ENCODE measurements at regions not wholly inside any gene's neighbourhood (a gene's known extent, or its start where the extent isn't known, plus 50 kb on each side); places are given as distances from the start of the nearest gene placed in this dataset.
A peak's percentile ranks its signal among the peaks of the same experiment; 100 is the strongest.

- Histone ChIP-seq H2AFZ (ENCODE audit: low read depth) (no peak overlapping the region; the same call in 1 of the 2 replicates), H3K36me3 (replicated peaks in 1 of 2; ENCODE audit: control insufficient read depth in 1 of 2, insufficient read depth in 2 of 2, low read length in 1 of 2) (no peaks in the 10 kb centered on the region), H3K27ac (ENCODE audit: low read depth in 2 of 2, low read length in 1 of 2) (peak overlapping the region in 1 of 2 experiments; percentile 89; a peak in 3 of 4 replicates), H4K20me1 (ENCODE audit: insufficient read depth) (no peaks in the 10 kb centered on the region), H3K9me2 (no peaks in the 10 kb centered on the region), H3K27me3 (ENCODE audit: insufficient read depth) (no peaks in the 10 kb centered on the region), H3F3A (replicated peaks; ENCODE audit: insufficient read depth) (peaks cover 10% of the 10 kb centered on the region), H3K9me3 (no peaks in the 10 kb centered on the region), H3K4me1 (ENCODE audit: control insufficient read depth in 1 of 2, insufficient read depth in 2 of 2, low read depth in 1 of 2, low read length in 1 of 2) (peaks cover 2 to 12% of the 10 kb centered on the region in 2 experiments; a peak in 3 of 4 replicates), H3K4me3 (ENCODE audit: low read depth in 2 of 2, low read length in 1 of 2) (no peak overlapping the region; a peak in 1 of 4 replicates), H3K79me2 (ENCODE audit: insufficient read depth) (no peaks in the 10 kb centered on the region), H3K9ac (peak overlapping the region; percentile 47; the same call in 1 of the 2 replicates), H3K4me2 (peak overlapping the region; percentile 63)
- ChIA-PET CTCF (interaction anchor here (0.9 to 3.4 kb wide), 3 partner anchors 9 to 282 kb away, joined by 3 to 50 read pairs (median 3); no protein-coding TSS in a partner anchor), POLR2A (no interaction called here)
- DNase-seq = no peak
- 24% methylated on average over 8 of the region's 8 CpGs for WGBS (ENCODE audit: low lambda C conversion rate)
- no peak for TF ChIP-seq EZH2phosphoT487 (IDR thresholded peaks at IDR 0.05; ENCODE audit: borderline replicate concordance, low read depth)
- TF ChIP-seq CHD2 (IDR thresholded peaks at IDR 0.05; ENCODE audit: low read length, partially characterized antibody) = no peak
- TF ChIP-seq ZBTB33 (IDR thresholded peaks at IDR 0.05; ENCODE audit: borderline replicate concordance, low read depth) = no peak
- TF ChIP-seq SIN3A (IDR thresholded peaks at IDR 0.05; ENCODE audit: borderline replicate concordance, low read depth, low read length) = no peak
- no peak for TF ChIP-seq RFX5 (IDR thresholded peaks at IDR 0.05; ENCODE audit: low read length)
- TF ChIP-seq FOXJ3 (CRISPR knock-in tag; IDR thresholded peaks at IDR 0.05) = no peak
- peak; percentile 47; the same call in 1 of the 2 replicates for TF ChIP-seq POLR2AphosphoS5 (IDR thresholded peaks at IDR 0.05; ENCODE audit: low read depth, low read length)
- no peak for TF ChIP-seq SMC3 (IDR thresholded peaks at IDR 0.05; ENCODE audit: low read depth, low read length)
- peak; percentile 59 for TF ChIP-seq PBX3 (IDR thresholded peaks at IDR 0.05)
- TF ChIP-seq USF1 (IDR thresholded peaks at IDR 0.05; ENCODE audit: borderline replicate concordance, low read depth) = no peak
- no peak for TF ChIP-seq CTCF (IDR thresholded peaks at IDR 0.05)
- no peak for TF ChIP-seq USF2 (IDR thresholded peaks at IDR 0.05; ENCODE audit: borderline replicate concordance, low read depth, low read length)
- TF ChIP-seq NFIC (IDR thresholded peaks at IDR 0.05; ENCODE audit: borderline replicate concordance) = peak; percentile 78
- TF ChIP-seq REST (IDR thresholded peaks at IDR 0.05; ENCODE audit: low read depth, low read length) = no peak
- TF ChIP-seq ELF1 (IDR thresholded peaks at IDR 0.05) = no peak
- TF ChIP-seq FOXM1 (IDR thresholded peaks at IDR 0.05; ENCODE audit: low read depth) = no peak
- no peak for TF ChIP-seq IRF3 (IDR thresholded peaks at IDR 0.05; ENCODE audit: low read depth, low read length)
- TF ChIP-seq GABPA (IDR thresholded peaks at IDR 0.05; ENCODE audit: low read depth) = no peak
- TF ChIP-seq FOSL2 (IDR thresholded peaks at IDR 0.05; ENCODE audit: borderline replicate concordance, low read depth) = peak; percentile 90
- no peak for TF ChIP-seq YY1 (IDR thresholded peaks at IDR 0.05; ENCODE audit: low read depth)
- TF ChIP-seq EP300 (IDR thresholded peaks at IDR 0.05; ENCODE audit: borderline replicate concordance in 1 of 2, low read depth in 1 of 2, low read length in 1 of 2) = peak in 1 of 2 experiments; percentile 70; a peak in 1 of 4 replicates
- no peak for TF ChIP-seq TAF1 (IDR thresholded peaks at IDR 0.05; ENCODE audit: borderline replicate concordance, low read depth, low read length)
These were observed 136.9 kb upstream of the ANKH start for GRCh38 chr5:15008476-15008875.

Data from SK-N-SH (cell line).